GM12874 (cell line): ENCODE measurements at regions not wholly inside any gene's neighbourhood (a gene's known extent, or its start where the extent isn't known, plus 50 kb on each side); places are given as distances from the start of the nearest gene placed in this dataset.

Experiments
- CTCF ChIP-seq: IDR thresholded peaks from 2 replicates; pipeline ENCODE4 v1.5.1; 2011; ENCODE audit warnings: low read depth, mild to moderate bottlenecking, control low read depth, low read length, moderate library complexity; ENCODE audit not compliant: insufficient read depth

- no peak for TF ChIP-seq CTCF
These were observed 465.0 kb downstream of the TSHZ3 start for GRCh38 chr19:30884146-30884812.

GRCh38 chr19:30883071-30883470 is 466.2 kb downstream of the TSHZ3 start:
- no peak for TF ChIP-seq CTCF

GRCh38 chr19:30882411-30883005 is 466.7 kb downstream of the TSHZ3 start:
- TF ChIP-seq CTCF, result no peak

- TF ChIP-seq CTCF, result no peak
These were observed 467.3 kb downstream of the TSHZ3 start for GRCh38 chr19:30881930-30882329.

- TF ChIP-seq CTCF, result no peak
These were observed 468.0 kb downstream of the TSHZ3 start for GRCh38 chr19:30881281-30881680.

- no peak for TF ChIP-seq CTCF
These were observed 468.7 kb downstream of the TSHZ3 start for GRCh38 chr19:30880551-30880950.

- TF ChIP-seq CTCF, result no peak
These were observed 469.1 kb downstream of the TSHZ3 start for GRCh38 chr19:30880151-30880550.
